ENCODE measurements at regions not wholly inside any gene's neighbourhood (a gene's known extent, or its start where the extent isn't known, plus 50 kb on each side); places are given as distances from the start of the nearest gene placed in this dataset.

GRCh38 chr2:156038021-156038420 is 294.5 kb downstream of the NR4A2 start:
- Mint-ChIP-seq H3K9me3 (peaks cover 4% of the 10 kb centered on the region; the same call in 1 of the 3 replicates), H3K27me3 (ENCODE audit: insufficient read depth, low read depth, poor library complexity) (peaks cover 4% of the 10 kb centered on the region), H3K4me3 (no peak overlapping the region), H3K36me3 (ENCODE audit: low read depth) (peaks cover 5% of the 10 kb centered on the region; the same call in 1 of the 3 replicates), H3K27ac (no peak overlapping the region), H3K4me1 (peaks cover 7% of the 10 kb centered on the region; the same call in 1 of the 3 replicates)
- no peak for TF ChIP-seq JUNB (IDR thresholded peaks at IDR 0.05; ENCODE audit: unreplicated experiment)
- Histone ChIP-seq H3K4me1 (ENCODE audit: insufficient read depth) (peaks cover 10% of the 10 kb centered on the region; the same call in 1 of the 2 replicates), H3K27ac (ENCODE audit: low read depth) (no peak overlapping the region), H3F3A (replicated peaks; ENCODE audit: low read depth) (no peaks in the 10 kb centered on the region), H3K79me2 (replicated peaks; ENCODE audit: insufficient read depth) (no peaks in the 10 kb centered on the region), H3K27me3 (ENCODE audit: insufficient read depth) (no peaks in the 10 kb centered on the region), H3K36me3 (ENCODE audit: insufficient read depth) (no peaks in the 10 kb centered on the region), H3K4me3 (no peak overlapping the region), H3K9me2 (ENCODE audit: insufficient read depth) (peaks cover 13% of the 10 kb centered on the region), H3K4me2 (no peak overlapping the region), H2AFZ (no peak overlapping the region), H4K20me1 (replicated peaks; ENCODE audit: insufficient read depth) (no peaks in the 10 kb centered on the region)
- no peak for DNase-seq (ENCODE audit: low spot score)
- no peak for ATAC-seq

GRCh38 chr2:156037482-156037881 is 295.0 kb downstream of the NR4A2 start:
- H3K4me2 ChIP-seq = no peak overlapping the region
- H3K4me3 ChIP-seq = no peak overlapping the region
- no peaks in the 10 kb centered on the region for H3K36me3 ChIP-seq (ENCODE audit: insufficient read depth)
- H3K79me2 ChIP-seq (replicated peaks; ENCODE audit: insufficient read depth) = no peaks in the 10 kb centered on the region
- H3K27ac ChIP-seq (ENCODE audit: low read depth) = no peak overlapping the region
- peaks cover 10% of the 10 kb centered on the region; the same call in 1 of the 2 replicates for H3K4me1 ChIP-seq (ENCODE audit: insufficient read depth)
- Mint-ChIP-seq H3K4me1 (peaks cover 7% of the 10 kb centered on the region; the same call in 1 of the 3 replicates), H3K36me3 (ENCODE audit: low read depth) (peaks cover 5% of the 10 kb centered on the region; the same call in 1 of the 3 replicates), H3K27ac (no peak overlapping the region), H3K27me3 (ENCODE audit: insufficient read depth, low read depth, poor library complexity) (peaks cover 4% of the 10 kb centered on the region), H3K4me3 (no peak overlapping the region), H3K9me3 (peaks cover 4% of the 10 kb centered on the region; the same call in 1 of the 3 replicates)
- no peaks in the 10 kb centered on the region for H4K20me1 ChIP-seq (replicated peaks; ENCODE audit: insufficient read depth)
- peaks cover 13% of the 10 kb centered on the region for H3K9me2 ChIP-seq (ENCODE audit: insufficient read depth)
- DNase-seq (ENCODE audit: low spot score) (no peak), ATAC-seq (no peak)
- H3K27me3 ChIP-seq (ENCODE audit: insufficient read depth) = no peaks in the 10 kb centered on the region
- TF ChIP-seq JUNB (IDR thresholded peaks at IDR 0.05; ENCODE audit: unreplicated experiment) (no peak), CREB1 (CRISPR knock-in tag; IDR thresholded peaks at IDR 0.05; ENCODE audit: low read depth) (no peak), NANOG (IDR thresholded peaks at IDR 0.05; ENCODE audit: borderline replicate concordance) (no peak), REST (IDR thresholded peaks at IDR 0.05; ENCODE audit: unreplicated experiment) (no peak), ZNF114 (CRISPR knock-in tag; IDR thresholded peaks at IDR 0.05) (no peak), STAT1 (IDR thresholded peaks at IDR 0.05; ENCODE audit: unreplicated experiment) (no peak)
- no peak overlapping the region for H2AFZ ChIP-seq
- H3F3A ChIP-seq (replicated peaks; ENCODE audit: low read depth) = no peaks in the 10 kb centered on the region

DNA sequence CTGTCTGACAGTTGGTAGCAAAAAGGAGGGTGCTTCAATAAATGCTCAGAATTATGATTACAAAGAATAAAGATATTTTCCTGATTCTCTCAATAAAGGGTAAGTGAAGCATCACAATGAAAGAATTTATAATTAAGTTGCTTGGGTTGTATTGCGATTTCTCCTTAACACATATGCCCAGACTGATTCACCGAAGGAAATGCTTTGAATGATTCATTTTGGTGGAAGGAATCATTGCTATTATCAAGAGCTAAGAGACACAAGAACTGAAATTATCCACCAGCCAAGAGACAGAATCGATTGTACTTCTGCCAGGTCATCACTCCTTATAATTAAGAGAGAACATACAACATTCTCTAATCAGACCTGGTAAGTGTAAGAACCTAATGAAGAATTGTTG is 301.4 kb downstream of the NR4A2 start:
- ATAC-seq (no peak), DNase-seq (ENCODE audit: low spot score) (no peak)
- H3K9me3 Mint-ChIP-seq = no peaks in the 10 kb centered on the region
- no peak for TF ChIP-seq ZNF114 (CRISPR knock-in tag; IDR thresholded peaks at IDR 0.05)
- H3K4me3 Mint-ChIP-seq = no peak overlapping the region
- no peaks in the 10 kb centered on the region for H3K27me3 ChIP-seq (ENCODE audit: insufficient read depth)
- H3K4me1 Mint-ChIP-seq = no peaks in the 10 kb centered on the region
- no peak overlapping the region for H3K4me2 ChIP-seq
- no peaks in the 10 kb centered on the region for H4K20me1 ChIP-seq (replicated peaks; ENCODE audit: insufficient read depth)
- no peaks in the 10 kb centered on the region for H3K36me3 ChIP-seq (ENCODE audit: insufficient read depth)
- H3K4me1 ChIP-seq (ENCODE audit: insufficient read depth) = no peaks in the 10 kb centered on the region
- H2AFZ ChIP-seq = no peak overlapping the region
- H3K27ac ChIP-seq (ENCODE audit: low read depth) = no peak overlapping the region
- H3K9me2 ChIP-seq (ENCODE audit: insufficient read depth) = peaks cover 8% of the 10 kb centered on the region; the same call in 1 of the 2 replicates
- no peaks in the 10 kb centered on the region for H3K36me3 Mint-ChIP-seq (ENCODE audit: low read depth)
- H3K79me2 ChIP-seq (replicated peaks; ENCODE audit: insufficient read depth) = no peaks in the 10 kb centered on the region
- no peak overlapping the region for H3K27ac Mint-ChIP-seq
- no peak overlapping the region for H3K4me3 ChIP-seq
- H3F3A ChIP-seq (replicated peaks; ENCODE audit: low read depth) = no peaks in the 10 kb centered on the region
- H3K27me3 Mint-ChIP-seq (ENCODE audit: insufficient read depth, low read depth, poor library complexity) = peaks cover 2% of the 10 kb centered on the region

All from GM23338 (cell line).